GM21360 (cell line): ENCODE measurements at regions not wholly inside any gene's neighbourhood (a gene's known extent, or its start where the extent isn't known, plus 50 kb on each side); places are given as distances from the start of the nearest gene placed in this dataset.

Experiments used
- ATAC-seq: cut with Tn5 transposase; IDR thresholded peaks from one replicate; pipeline ENCODE4 v1.9.1; 2021; ENCODE audit warnings: mild to moderate bottlenecking, moderate library complexity; ENCODE audit not compliant: unreplicated experiment

- ATAC-seq = peak; percentile 70
Measured at GRCh38 chr4:43763029-43763610, 685.5 kb downstream of the KCTD8 start.

GRCh38 chr4:43765514-43765913, 683.1 kb downstream of the KCTD8 start:
- ATAC-seq = no peak

GRCh38 chr4:43766648-43767047, 682.0 kb downstream of the KCTD8 start:
- ATAC-seq = no peak

GRCh38 chr4:43776371-43776770, 672.2 kb downstream of the KCTD8 start:
- ATAC-seq = no peak

GRCh38 chr4:43778187-43778915, 670.3 kb downstream of the KCTD8 start:
- peak; percentile 66 for ATAC-seq

GRCh38 chr4:43781125-43781524, 667.5 kb downstream of the KCTD8 start:
- no peak for ATAC-seq

- no peak for ATAC-seq
Measured at GRCh38 chr4:43782391-43782790, 666.2 kb downstream of the KCTD8 start.

- ATAC-seq = no peak
Measured at GRCh38 chr4:43816116-43816515, 632.5 kb downstream of the KCTD8 start.

GRCh38 chr4:43822621-43823020, 626.0 kb downstream of the KCTD8 start:
- ATAC-seq = no peak

- no peak for ATAC-seq
Measured at GRCh38 chr4:43835869-43836268, 612.7 kb downstream of the KCTD8 start.

- no peak for ATAC-seq
Measured at GRCh38 chr4:43837171-43837570, 611.4 kb downstream of the KCTD8 start.

GRCh38 chr4:43837604-43838003, 611.0 kb downstream of the KCTD8 start:
- no peak for ATAC-seq

GRCh38 chr4:43842594-43842993, 606.0 kb downstream of the KCTD8 start:
- ATAC-seq = no peak

- no peak for ATAC-seq
Measured at GRCh38 chr4:43843501-43843900, 605.1 kb downstream of the KCTD8 start.

GRCh38 chr4:43846111-43846587, 602.5 kb downstream of the KCTD8 start:
- ATAC-seq = no peak

- ATAC-seq = no peak
Measured at GRCh38 chr4:43853565-43854264, 594.9 kb downstream of the KCTD8 start.

- ATAC-seq = no peak
Measured at GRCh38 chr4:43855283-43855682, 593.3 kb downstream of the KCTD8 start.

GRCh38 chr4:43864616-43865146, 583.9 kb downstream of the KCTD8 start:
- no peak for ATAC-seq

GRCh38 chr4:43867908-43868307, 580.7 kb downstream of the KCTD8 start:
- ATAC-seq = no peak

- no peak for ATAC-seq
Measured at GRCh38 chr4:43875655-43876054, 573.0 kb downstream of the KCTD8 start.

GRCh38 chr4:43882470-43882869, 566.1 kb downstream of the KCTD8 start:
- ATAC-seq = no peak

- ATAC-seq = no peak
Measured at GRCh38 chr4:43886196-43886595, 562.4 kb downstream of the KCTD8 start.
